ENCODE measurements at regions not wholly inside any gene's neighbourhood (a gene's known extent, or its start where the extent isn't known, plus 50 kb on each side); places are given as distances from the start of the nearest gene placed in this dataset.
A peak's percentile ranks its signal among the peaks of the same experiment; 100 is the strongest.

DNA sequence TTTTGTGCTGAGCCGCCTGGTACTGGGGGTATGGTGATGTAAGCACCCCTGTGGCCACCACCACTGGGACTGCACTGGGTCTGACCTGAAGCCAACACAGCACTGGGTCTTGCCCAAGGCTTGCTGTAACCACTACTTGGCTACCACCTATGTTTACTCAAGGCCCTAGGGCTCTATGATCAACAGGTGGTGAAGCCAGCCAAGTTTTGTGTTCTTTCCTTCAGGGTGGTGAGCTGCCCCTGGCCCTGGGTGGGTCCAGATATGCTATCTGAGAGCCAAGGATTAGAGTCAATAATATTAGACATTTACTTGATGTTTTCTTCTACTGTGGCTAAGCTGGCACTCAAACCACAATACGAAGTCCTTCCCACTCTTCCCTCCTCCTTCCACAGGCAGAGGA lies 55.1 kb upstream of the PAGE4 start:
- DNase-seq = no peak

DNA sequence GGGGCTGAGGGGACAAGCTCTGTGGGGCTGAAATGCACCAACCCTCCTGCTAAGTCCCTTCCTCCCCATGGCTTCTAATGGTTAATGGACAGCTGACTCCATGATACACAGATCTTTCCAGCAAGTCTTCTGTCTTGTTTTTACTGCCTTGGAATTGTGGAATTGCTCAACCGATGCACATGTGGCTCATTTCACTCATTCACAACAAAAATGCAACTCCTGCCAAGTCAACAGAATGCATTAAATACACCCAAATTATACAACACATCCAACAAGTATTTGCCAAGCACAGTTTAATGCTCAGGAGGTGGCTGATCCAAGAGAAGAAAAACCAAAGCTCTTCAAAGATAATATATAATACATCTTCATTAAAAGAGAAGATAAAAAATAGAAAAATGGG lies 61.9 kb upstream of the PAGE4 start:
- no peak for DNase-seq

DNA sequence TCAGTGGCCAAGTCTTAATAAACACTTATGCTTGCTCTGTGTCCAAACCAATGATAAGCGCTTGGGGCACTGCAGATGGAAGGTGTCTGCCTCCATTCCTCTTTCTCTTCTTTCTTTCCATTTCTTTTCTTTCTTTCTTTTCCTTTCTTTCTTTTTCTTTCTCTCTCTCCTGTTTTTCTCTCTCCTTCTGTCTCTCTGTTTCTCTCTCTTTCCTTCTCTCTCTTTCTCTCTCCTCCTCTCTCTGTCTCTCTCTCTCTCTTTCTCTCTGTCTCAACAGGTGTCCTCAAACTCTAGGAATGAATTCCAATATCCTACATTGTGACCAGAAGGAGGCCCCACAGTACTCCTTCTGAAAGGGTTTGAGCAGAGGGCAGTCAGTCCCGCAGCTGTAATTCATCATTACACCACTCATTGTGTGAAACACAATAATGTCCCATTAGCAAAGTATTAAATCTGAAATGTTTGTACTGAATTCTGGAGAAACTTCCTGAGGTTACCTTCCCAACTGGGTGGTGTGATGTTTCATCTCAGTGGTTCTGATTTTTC lies 66.5 kb upstream of the PAGE1 start:
- no peak for DNase-seq

DNA sequence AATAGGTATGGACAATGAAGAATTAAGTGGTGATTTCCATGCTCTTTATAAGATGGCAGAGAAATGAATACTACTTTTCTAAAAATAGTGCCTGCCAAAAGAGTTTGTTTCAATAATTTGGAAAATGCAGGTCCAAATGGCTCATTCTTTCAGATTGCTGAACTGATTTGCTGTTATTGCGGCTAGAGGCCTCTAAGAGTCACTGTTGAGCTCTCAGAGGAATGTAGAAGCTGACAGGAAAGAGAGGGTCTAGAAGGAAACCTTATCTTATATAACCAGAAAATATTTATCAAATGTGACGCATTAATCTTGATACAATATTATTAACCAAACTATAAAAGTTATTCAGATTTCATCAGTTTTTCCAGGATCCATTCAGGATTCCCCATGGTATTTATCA lies 65.7 kb upstream of the PAGE1 start:
- no peak for DNase-seq

DNA sequence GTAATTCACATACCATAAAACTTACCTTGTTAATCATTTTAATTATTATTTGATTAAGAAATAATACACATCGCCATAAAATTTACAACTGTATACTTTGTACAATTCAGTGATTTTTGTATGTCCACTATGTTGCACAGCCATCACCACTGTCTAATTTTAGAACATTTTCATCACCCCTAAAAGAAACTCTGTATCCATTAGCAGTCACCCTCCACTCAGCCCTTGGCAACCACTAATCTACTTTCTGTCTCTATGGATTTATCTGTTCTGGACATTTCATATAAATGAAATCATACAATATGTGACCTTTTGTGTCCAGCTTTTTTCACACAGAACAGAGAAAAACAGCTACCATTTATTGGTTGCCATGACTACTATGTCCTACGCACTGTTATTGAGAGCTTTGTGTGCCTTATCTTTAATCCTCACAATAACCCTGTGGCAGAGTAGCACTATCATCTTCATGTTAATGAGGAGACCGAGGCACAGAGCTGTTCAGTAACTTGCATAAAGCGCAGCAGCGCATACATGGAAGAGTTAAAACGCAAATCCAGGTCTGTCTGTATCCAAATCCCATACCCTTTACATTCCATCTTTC lies 64.6 kb upstream of the PAGE1 start:
- no peak for DNase-seq

DNA sequence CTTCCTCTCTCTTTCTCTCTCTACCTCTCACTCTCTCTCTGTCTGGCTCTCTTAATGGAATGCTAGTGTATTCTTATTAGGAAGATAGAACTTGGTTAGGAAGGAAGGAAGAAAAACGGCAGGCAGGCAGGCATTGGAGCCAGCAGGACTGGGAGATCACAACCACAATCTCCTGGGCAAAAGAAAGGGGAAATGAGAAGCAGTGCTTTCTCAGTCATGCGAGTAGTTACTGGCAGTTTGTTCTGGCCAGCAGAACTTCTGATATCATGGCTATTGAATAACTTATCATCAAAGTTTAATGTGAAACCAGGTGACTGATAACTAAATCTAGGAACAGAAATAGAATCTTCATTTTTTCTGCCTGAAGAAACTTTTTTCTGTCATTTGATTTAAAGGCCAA lies 60.9 kb upstream of the PAGE1 start:
- no peak for DNase-seq

DNA sequence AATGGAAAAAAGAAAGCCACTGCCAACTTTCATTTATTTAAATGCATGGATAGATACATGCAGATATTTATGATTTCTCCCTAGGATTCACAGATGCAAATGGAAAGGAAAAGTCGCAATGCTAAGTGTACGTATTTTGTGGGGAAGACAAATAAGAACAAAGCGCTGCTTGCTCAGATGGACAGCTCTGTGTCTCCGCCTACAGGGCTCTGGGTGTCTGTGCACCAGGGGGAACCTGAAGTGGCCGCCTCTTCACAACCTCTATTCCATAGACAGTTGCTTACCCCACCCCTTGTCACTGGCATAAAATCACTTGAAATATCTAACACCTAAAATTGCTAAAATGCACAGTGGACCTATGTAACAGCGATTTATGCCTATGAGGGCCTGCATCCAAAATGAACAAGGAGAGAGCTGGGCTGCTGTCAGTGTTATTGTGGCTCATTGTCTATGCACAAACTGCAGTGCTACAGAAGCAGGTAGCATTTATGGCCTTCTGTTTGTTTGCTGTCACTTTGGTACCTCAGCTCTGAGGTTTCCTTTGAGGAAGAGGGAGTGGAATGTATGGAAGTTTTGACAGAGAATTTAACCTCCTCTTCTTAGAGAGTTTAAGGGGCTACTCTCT lies 58.6 kb upstream of the PAGE1 start:
- DNase-seq = peak; percentile 20 to 32

DNA sequence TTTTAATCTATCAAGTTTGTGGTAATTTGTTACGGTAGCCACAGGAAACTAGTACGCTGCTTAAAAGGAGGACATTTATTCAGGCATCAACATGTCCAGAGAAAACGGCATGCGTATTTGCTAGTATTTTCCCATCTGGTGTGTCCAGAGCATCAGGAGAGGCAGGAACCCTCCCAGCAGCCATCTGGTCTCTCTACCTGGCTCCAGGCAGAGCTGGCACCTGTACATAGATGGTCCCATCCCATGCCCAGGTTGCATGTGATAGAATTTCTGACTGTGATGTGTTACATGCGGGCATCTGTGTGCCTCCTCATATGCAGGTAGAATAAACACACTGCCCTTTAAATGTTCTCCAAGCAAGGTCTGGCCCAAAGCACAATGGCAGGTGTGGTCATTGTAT lies 57.9 kb upstream of the PAGE1 start:
- no peak for DNase-seq

DNA sequence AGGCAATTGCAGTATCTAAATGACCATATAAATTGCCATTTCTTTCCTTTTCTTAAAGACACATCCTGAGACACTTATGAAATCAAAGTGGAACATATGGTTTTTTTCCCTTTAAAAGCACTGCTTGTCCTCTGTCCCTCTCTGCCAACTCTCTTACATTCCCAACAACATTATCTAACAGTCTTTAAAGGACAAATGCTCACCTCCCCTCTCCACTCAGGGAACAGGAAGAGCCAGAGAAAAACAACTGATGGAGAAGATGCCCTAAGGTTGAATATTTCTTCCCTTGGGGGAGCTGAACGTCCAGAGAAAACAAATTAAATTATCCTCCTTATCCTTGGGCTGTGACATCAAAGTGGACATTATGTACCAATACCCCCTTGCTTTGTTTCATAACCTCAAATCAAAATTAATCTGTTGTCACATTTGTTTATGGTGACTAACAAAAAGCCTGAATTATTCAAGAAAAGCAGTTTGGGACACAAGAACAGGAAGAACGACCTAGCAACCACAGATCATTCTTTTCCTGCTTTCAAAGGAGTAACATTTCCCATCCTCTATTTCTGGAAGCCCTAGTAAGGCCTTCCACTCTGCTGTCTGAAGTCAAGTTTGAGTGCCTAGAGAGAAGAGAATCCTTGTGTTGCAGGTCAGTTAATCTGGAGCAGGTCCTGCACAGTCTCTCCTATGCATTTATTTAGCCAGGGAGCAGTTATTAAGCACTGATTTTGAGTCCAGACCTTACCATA lies 52.6 kb upstream of the PAGE1 start:
- no peak for DNase-seq

DNA sequence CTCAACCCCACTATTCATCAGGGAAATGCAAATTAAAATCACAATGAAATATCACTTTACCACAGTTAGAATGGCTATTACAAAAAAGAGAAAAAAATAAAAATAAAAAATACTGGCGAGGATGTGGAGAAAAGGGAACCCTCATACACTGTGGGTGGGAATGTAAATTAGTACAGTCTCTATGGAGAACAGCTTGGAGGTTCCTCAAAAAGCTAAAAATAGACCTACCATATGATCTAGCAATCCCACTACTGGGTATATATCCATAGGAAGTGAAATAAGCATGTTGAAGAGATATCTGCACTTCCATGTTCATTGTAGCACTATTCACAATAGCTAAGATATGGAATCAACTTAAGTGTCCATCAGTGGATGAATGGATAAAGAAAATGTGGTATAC lies 50.5 kb upstream of the PAGE1 start:
- no peak for DNase-seq

Data from activated CD4-positive, alpha-beta T cell treated with anti-CD3 and anti-CD28 coated beads, Interleukin-2, amount 50 U/mL, for 4 hours (primary cell).